GM12878 (cell line): ENCODE measurements at regions not wholly inside any gene's neighbourhood (a gene's known extent, or its start where the extent isn't known, plus 50 kb on each side); places are given as distances from the start of the nearest gene placed in this dataset.

Experiments used
- ATAC-seq: fragments of 200-7000 bp; cut with Tn5 transposase; 3 replicates; pipeline ENCODE4 v1.9.1; 2020; ENCODE audit warnings: mild to moderate bottlenecking, moderate library complexity
- BruUV-seq: library from RNA; stranded (reverse); fragments of 400-500 nt; replicated peaks from 2 replicates; lab custom pipeline; 2021; lab: Mats Ljungman, UMichigan
- CTCF ChIA-PET: fragments of 300-600 bp; sonication (Branson Sonifier 250); formaldehyde crosslinking; extraction: SDS; loops from one replicate; lab custom pipeline; 2021; ENCODE audit warnings: inconsistent platforms; lab: Yijun Ruan, JAX
- POLR2A ChIA-PET: fragments of 350-600 bp; formaldehyde crosslinking; extraction: SDS; loops from one replicate; lab custom pipeline; 2021; ENCODE audit warnings: inconsistent platforms; lab: Charles Lee
- RAD21 ChIA-PET: fragments of 300-600 bp; sonication (Branson Sonifier 250); formaldehyde crosslinking; loops from one replicate; lab custom pipeline; 2023; ENCODE audit warnings: antibody characterized with exemption; ENCODE audit not compliant: unreplicated experiment; lab: Charles Lee
- SMC1A ChIA-PET: fragments of 300-600 bp; sonication (Branson Sonifier 250); formaldehyde crosslinking; loops from one replicate; lab custom pipeline; 2023; ENCODE audit not compliant: unreplicated experiment, uncharacterized antibody; lab: Charles Lee
- DNase-seq: peaks from one replicate; pipeline ENCODE4 v3.0.0-alpha.2; 2011; ENCODE audit warnings: low read depth, low spot score
- FAIRE-seq: peaks from 3 replicates; lab custom pipeline; 2011; peaks lifted over from hg19 to GRCh38; lab: Jason Lieb, UNC
- H2AFZ ChIP-seq: 2 replicates; pipeline ENCODE4 v1.6.0; 2011; ENCODE audit warnings: low read depth, low read length, control low read depth; ENCODE audit not compliant: control insufficient read depth
- H3K27ac ChIP-seq: 2 replicates; pipeline ENCODE4 v1.5.1; 2011; ENCODE audit warnings: control low read depth; ENCODE audit not compliant: control insufficient read depth, insufficient read depth
- H3K27me3 ChIP-seq, 2 experiments: replicated peaks in 1 of 2; 2 replicates each; pipeline versions ENCODE4 v1.6.0 to v1.6.1; 2011; ENCODE audit warnings: low read length in 1 of 2; ENCODE audit not compliant: control insufficient read depth in 2 of 2, insufficient read depth in 2 of 2
- H3K36me3 ChIP-seq, 2 experiments: 2 replicates each; pipeline ENCODE4 v1.5.1; 2011; ENCODE audit warnings: low read length in 1 of 2; ENCODE audit not compliant: control insufficient read depth in 2 of 2, insufficient read depth in 2 of 2
- H3K4me1 ChIP-seq: 2 replicates; pipeline ENCODE4 v1.6.1; 2011; ENCODE audit warnings: mild to moderate bottlenecking, low read length, moderate library complexity, mixed read lengths; ENCODE audit not compliant: control insufficient read depth, insufficient read depth
- H3K4me2 ChIP-seq: 2 replicates; pipeline ENCODE4 v1.6.0; 2011; ENCODE audit warnings: control low read depth; ENCODE audit not compliant: control insufficient read depth, insufficient read depth
- H3K4me3 ChIP-seq: fragments of 200-600 bp; sonication (generic); 2 replicates; pipeline ENCODE4 v1.5.1; 2016
- H3K79me2 ChIP-seq: 2 replicates; pipeline ENCODE4 v1.6.0; 2011; ENCODE audit warnings: low read length; ENCODE audit not compliant: control insufficient read depth, insufficient read depth
- H3K9ac ChIP-seq: 2 replicates; pipeline ENCODE4 v1.8.0; 2011; ENCODE audit warnings: low read length, control low read depth, mixed read lengths; ENCODE audit not compliant: control insufficient read depth, insufficient read depth
- H3K9me3 ChIP-seq: replicated peaks from 3 replicates; pipeline ENCODE4 v1.5.1; 2011; ENCODE audit warnings: mild to moderate bottlenecking, low read length; ENCODE audit not compliant: control insufficient read depth, insufficient read depth
- H4K20me1 ChIP-seq: 2 replicates; pipeline ENCODE4 v1.6.0; 2011; ENCODE audit not compliant: control insufficient read depth, insufficient read depth
- BHLHE40 ChIP-seq, 2 experiments: fragments of 450-650 bp in 1 of 2; IDR thresholded peaks; 2 replicates each; pipeline ENCODE4 v1.6.1; 2011 to 2017; ENCODE audit warnings: low read depth in 2 of 2, borderline replicate concordance in 1 of 2, improper control_type of control experiment in 1 of 2, low read length in 1 of 2, mild to moderate bottlenecking in 1 of 2
- BMI1 ChIP-seq: fragments of 450-650 bp; IDR thresholded peaks from 2 replicates; pipeline ENCODE4 v1.6.1; 2016; ENCODE audit warnings: mild to moderate bottlenecking, moderate library complexity, borderline replicate concordance
- CUX1 ChIP-seq: IDR thresholded peaks from 2 replicates; pipeline ENCODE4 v1.6.1; 2012; ENCODE audit warnings: improper control_type of control experiment, low read depth, low read length; ENCODE audit not compliant: insufficient replicate concordance
- EZH2 ChIP-seq: IDR thresholded peaks from 2 replicates; pipeline ENCODE4 v1.6.1; 2012; ENCODE audit warnings: low read depth, mild to moderate bottlenecking, control low read depth, inconsistent platforms, low read length, borderline replicate concordance; ENCODE audit not compliant: control insufficient read depth
- JUNB ChIP-seq: IDR thresholded peaks from 2 replicates; pipeline ENCODE4 v1.6.1; 2016; ENCODE audit warnings: antibody characterized with exemption, mild to moderate bottlenecking
- MAX ChIP-seq: IDR thresholded peaks from 2 replicates; pipeline ENCODE4 v1.6.1; 2012; ENCODE audit warnings: low read depth, low read length, improper control_type of control experiment
- PAX5 ChIP-seq: IDR thresholded peaks from 2 replicates; pipeline ENCODE4 v1.6.1; 2011; ENCODE audit warnings: low read depth, low read length, borderline replicate concordance
- REST ChIP-seq: IDR thresholded peaks from 2 replicates; pipeline ENCODE4 v1.6.1; 2012; ENCODE audit warnings: mild to moderate bottlenecking, low read depth, low read length
- SIN3A ChIP-seq: IDR thresholded peaks from 2 replicates; pipeline ENCODE4 v1.6.1; 2012; ENCODE audit warnings: low read depth, low read length, improper control_type of control experiment
- SRF ChIP-seq, 2 experiments: IDR thresholded peaks; 2 replicates each; pipeline ENCODE4 v1.6.1; 2011; ENCODE audit warnings: low read depth in 2 of 2, low read length in 2 of 2, mild to moderate bottlenecking in 1 of 2, moderate library complexity in 1 of 2
- TCF3 ChIP-seq: IDR thresholded peaks from 2 replicates; pipeline ENCODE4 v1.6.1; 2012; ENCODE audit warnings: low read depth, mild to moderate bottlenecking, low read length, borderline replicate concordance; ENCODE audit not compliant: insufficient read depth
- ZBTB4 ChIP-seq: fragments of 450-650 bp; formaldehyde crosslinking; IDR thresholded peaks from 2 replicates; pipeline ENCODE4 v1.4.0; 2022; ENCODE audit warnings: mild to moderate bottlenecking, moderate library complexity
- in situ Hi-C: fragments of 300-500 bp; cut with MboI; formaldehyde crosslinking; loops from 9 replicates; pipeline ENCODE4 v1.14.3; 2018; ENCODE audit warnings: mixed read lengths
- intact Hi-C: fragments of 100-400 bp; cut with micrococcal nuclease; formaldehyde crosslinking; loops from one replicate; pipeline ENCODE4 v1.14.2; 2022; ENCODE audit not compliant: unreplicated experiment

- intact Hi-C loops: loop anchor here (5.0 kb wide), 1 partner anchor 1579 kb away; no protein-coding TSS in a partner anchor
- Histone ChIP-seq H3K27me3 (no peaks in the 10 kb centered on the region), H3K4me1 (no peaks in the 10 kb centered on the region), H3K27ac (no peak overlapping the region), H4K20me1 (no peaks in the 10 kb centered on the region), H3K4me2 (no peak overlapping the region), H3K36me3 (no peaks in the 10 kb centered on the region), H3K4me3 (no peak overlapping the region), H3K9me3 (no peaks in the 10 kb centered on the region), H3K79me2 (no peaks in the 10 kb centered on the region), H2AFZ (no peak overlapping the region), H3K9ac (no peak overlapping the region)
- POLR2A ChIA-PET: no interaction called here
- no TSS peak for BruUV-seq
- in situ Hi-C loops: no loop called here
- no peak for DNase-seq
- CTCF ChIA-PET: no interaction called here
- SMC1A ChIA-PET: no interaction called here
- no peak for ATAC-seq
- FAIRE-seq: no peak
- RAD21 ChIA-PET: no interaction called here
- no peak for TF ChIP-seq BMI1
- TF ChIP-seq BHLHE40 (IDR thresholded peaks at IDR 0.05; ENCODE audit: borderline replicate concordance in 1 of 2, low read depth in 2 of 2, low read length in 1 of 2): no peak
- no peak for TF ChIP-seq CUX1
- no peak for TF ChIP-seq ZBTB4 (CRISPR knock-in tag)
- TF ChIP-seq JUNB: no peak
- TF ChIP-seq MAX: no peak
- no peak for TF ChIP-seq EZH2
- TF ChIP-seq PAX5: no peak
- no peak for TF ChIP-seq TCF3
- no peak for TF ChIP-seq SIN3A
- TF ChIP-seq REST: no peak
- TF ChIP-seq SRF (IDR thresholded peaks at IDR 0.05; ENCODE audit: low read depth in 2 of 2, low read length in 2 of 2): no peak
Measured at GRCh38 chr3:94293793-94294195, 230.9 kb downstream of the NSUN3 start.
